Left lung (tissue), 4 donors: ENCODE measurements at regions not wholly inside any gene's neighbourhood (a gene's known extent, or its start where the extent isn't known, plus 50 kb on each side); places are given as distances from the start of the nearest gene placed in this dataset.

Experiments used
- ATAC-seq: fragments of 200-7000 bp; cut with Tn5 transposase; one replicate; pipeline ENCODE4 v1.9.1; 2020; ENCODE audit warnings: moderate library complexity
- DNase-seq, 4 donors: peaks; one replicate each; pipeline ENCODE4 v3.0.0-alpha.2; 2013 to 2020
- H3K27ac ChIP-seq, 2 donors: fragments of 200-600 bp; sonication (generic) in 1 of 2; one replicate each; pipeline versions ENCODE4 v1.5.0 to v1.8.0; 2020 to 2021
- H3K27me3 ChIP-seq, 2 donors: fragments of 200-600 bp; sonication (generic) in 1 of 2; one replicate each; pipeline versions ENCODE4 v1.5.0 to v1.8.0; 2020 to 2021
- H3K36me3 ChIP-seq, 2 donors: fragments of 200-600 bp; sonication (generic) in 1 of 2; one replicate each; pipeline versions ENCODE4 v1.5.0 to v1.8.0; 2020 to 2021
- H3K4me1 ChIP-seq, 2 donors: fragments of 200-600 bp; one replicate each; pipeline ENCODE4 v1.8.0; 2021
- H3K4me3 ChIP-seq, 2 donors: fragments of 200-600 bp; sonication (generic) in 1 of 2; one replicate each; pipeline versions ENCODE4 v1.5.0 to v1.8.0; 2020 to 2021; ENCODE audit warnings: mild to moderate bottlenecking in 1 of 2
- H3K9me3 ChIP-seq, 2 donors: fragments of 200-600 bp; sonication (generic) in 1 of 2; one replicate each; pipeline versions ENCODE4 v1.5.0 to v1.8.0; 2020 to 2021
- CTCF ChIP-seq, 2 donors: fragments of 200-600 bp; sonication (generic) in 1 of 2; IDR thresholded peaks; one replicate each; pipeline versions ENCODE4 v1.5.0 to v1.8.0; 2021; ENCODE audit warnings: antibody characterized with exemption in 2 of 2
- intact Hi-C, 2 donors: fragments of 100-400 bp; cut with DNase I; formaldehyde crosslinking; loops; one replicate each; pipeline versions ENCODE4 v1.11.2 to v1.14.2; 2022
- donor health status: DM: no; HTN: yes; CAD: no.
- donor health status: DM: no; HTN: no; CAD: no.

GRCh38 chr9:93387791-93388190 is 63.7 kb upstream of the FAM120A start:
- TF ChIP-seq CTCF (IDR thresholded peaks at IDR 0.05) = no peak
- intact Hi-C loops = no loop called here
- ATAC-seq = peak; percentile 92

GRCh38 chr9:93390953-93391515 is 60.5 kb upstream of the FAM120A start:
- ATAC-seq (no peak), DNase-seq (peak in 1 of 4 donors; percentile 22)
- no peaks in the 10 kb centered on the region for H3K4me1 ChIP-seq
- H3K27me3 ChIP-seq = no peaks in the 10 kb centered on the region
- H3K27ac ChIP-seq = no peak overlapping the region
- no peak overlapping the region for H3K4me3 ChIP-seq
- TF ChIP-seq CTCF (IDR thresholded peaks at IDR 0.05) = no peak
- H3K36me3 ChIP-seq = no peaks in the 10 kb centered on the region
- intact Hi-C loops = no loop called here
- H3K9me3 ChIP-seq = no peaks in the 10 kb centered on the region

More at GRCh38 chr9:93387791-93388190, 63.7 kb upstream of the FAM120A start:
- no peak overlapping the region for H3K4me3 ChIP-seq
- DNase-seq = peak in 2 of 4 donors; percentile 24 to 43
- H3K36me3 ChIP-seq = no peaks in the 10 kb centered on the region
- no peaks in the 10 kb centered on the region for H3K4me1 ChIP-seq
- no peaks in the 10 kb centered on the region for H3K9me3 ChIP-seq
- H3K27me3 ChIP-seq = no peaks in the 10 kb centered on the region
- no peak overlapping the region for H3K27ac ChIP-seq

GRCh38 chr9:93391898-93392297 is 59.6 kb upstream of the FAM120A start:
- no peak for TF ChIP-seq CTCF (IDR thresholded peaks at IDR 0.05)
- ATAC-seq (no peak), DNase-seq (no peak)
- no peaks in the 10 kb centered on the region for H3K9me3 ChIP-seq
- H3K4me3 ChIP-seq = no peak overlapping the region
- no peaks in the 10 kb centered on the region for H3K4me1 ChIP-seq
- intact Hi-C loops = no loop called here
- H3K27me3 ChIP-seq = no peaks in the 10 kb centered on the region
- no peak overlapping the region for H3K27ac ChIP-seq
- H3K36me3 ChIP-seq = no peaks in the 10 kb centered on the region

- no peaks in the 10 kb centered on the region for H3K9me3 ChIP-seq
- ATAC-seq (no peak), DNase-seq (peak in 1 of 4 donors; percentile 49)
- TF ChIP-seq CTCF (IDR thresholded peaks at IDR 0.05) = no peak
- intact Hi-C loops = no loop called here
- H3K4me3 ChIP-seq = no peak overlapping the region
- H3K4me1 ChIP-seq = no peaks in the 10 kb centered on the region
- no peaks in the 10 kb centered on the region for H3K27me3 ChIP-seq
- H3K27ac ChIP-seq = no peak overlapping the region
- no peaks in the 10 kb centered on the region for H3K36me3 ChIP-seq
Observed at GRCh38 chr9:93392974-93393373, 58.5 kb upstream of the FAM120A start.
